ENCODE measurements at regions not wholly inside any gene's neighbourhood (a gene's known extent, or its start where the extent isn't known, plus 50 kb on each side); places are given as distances from the start of the nearest gene placed in this dataset.

DNA sequence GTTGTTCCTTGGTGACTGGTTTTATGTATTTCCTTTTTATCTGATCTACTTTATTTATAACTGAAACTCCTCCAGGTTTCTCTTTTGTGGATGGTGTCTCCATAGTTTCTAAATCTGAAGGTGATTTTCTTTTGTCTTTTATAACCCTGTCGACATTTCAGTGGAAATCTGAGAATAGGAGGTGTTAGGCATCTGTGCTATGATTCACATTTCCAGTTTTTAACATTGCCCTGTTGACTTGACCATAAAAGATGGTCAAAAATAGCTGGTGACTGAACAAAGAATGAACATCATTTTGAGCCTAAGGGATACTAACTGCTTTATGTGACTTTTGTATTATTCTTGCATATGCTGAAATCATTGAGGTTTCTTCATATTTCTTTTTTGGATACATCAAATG is 190.5 kb downstream of the PCSK1 start:
- no peak overlapping the region for H3K4me3 ChIP-seq (ENCODE audit: low read depth, low read length)
- DNase-seq (ENCODE audit: low read depth), result no peak
- TF ChIP-seq, protein P1, sequence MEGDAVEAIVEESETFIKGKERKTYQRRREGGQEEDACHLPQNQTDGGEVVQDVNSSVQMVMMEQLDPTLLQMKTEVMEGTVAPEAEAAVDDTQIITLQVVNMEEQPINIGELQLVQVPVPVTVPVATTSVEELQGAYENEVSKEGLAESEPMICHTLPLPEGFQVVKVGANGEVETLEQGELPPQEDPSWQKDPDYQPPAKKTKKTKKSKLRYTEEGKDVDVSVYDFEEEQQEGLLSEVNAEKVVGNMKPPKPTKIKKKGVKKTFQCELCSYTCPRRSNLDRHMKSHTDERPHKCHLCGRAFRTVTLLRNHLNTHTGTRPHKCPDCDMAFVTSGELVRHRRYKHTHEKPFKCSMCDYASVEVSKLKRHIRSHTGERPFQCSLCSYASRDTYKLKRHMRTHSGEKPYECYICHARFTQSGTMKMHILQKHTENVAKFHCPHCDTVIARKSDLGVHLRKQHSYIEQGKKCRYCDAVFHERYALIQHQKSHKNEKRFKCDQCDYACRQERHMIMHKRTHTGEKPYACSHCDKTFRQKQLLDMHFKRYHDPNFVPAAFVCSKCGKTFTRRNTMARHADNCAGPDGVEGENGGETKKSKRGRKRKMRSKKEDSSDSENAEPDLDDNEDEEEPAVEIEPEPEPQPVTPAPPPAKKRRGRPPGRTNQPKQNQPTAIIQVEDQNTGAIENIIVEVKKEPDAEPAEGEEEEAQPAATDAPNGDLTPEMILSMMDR (conservative IDR thresholded peaks at IDR 0.05; ENCODE audit: low read depth, low read length), result no peak

DNA sequence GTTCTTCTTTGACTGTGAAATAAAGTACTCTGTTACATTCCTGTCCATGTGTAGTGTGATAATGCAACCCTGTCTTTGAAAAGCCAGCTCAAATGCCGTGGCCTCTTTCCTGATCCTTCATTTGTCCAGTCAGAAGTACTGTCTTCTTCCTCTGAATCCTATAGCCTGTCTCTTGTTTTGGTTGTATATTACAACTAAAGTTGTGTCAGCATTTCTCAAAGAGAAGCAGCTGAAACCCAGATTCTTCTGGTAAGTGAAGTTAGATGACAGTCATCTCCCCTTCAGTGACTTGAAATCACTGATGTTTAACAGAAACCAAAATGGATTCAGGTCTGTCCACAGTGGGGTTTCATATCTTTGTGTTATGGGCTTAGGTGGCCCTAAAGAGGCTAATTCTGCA is 196.2 kb downstream of the PCSK1 start:
- TF ChIP-seq, protein P1 (conservative IDR thresholded peaks at IDR 0.05; ENCODE audit: low read depth, low read length), result no peak
- H3K4me3 ChIP-seq (ENCODE audit: low read depth, low read length), result no peak overlapping the region
- DNase-seq (ENCODE audit: low read depth), result no peak

DNA sequence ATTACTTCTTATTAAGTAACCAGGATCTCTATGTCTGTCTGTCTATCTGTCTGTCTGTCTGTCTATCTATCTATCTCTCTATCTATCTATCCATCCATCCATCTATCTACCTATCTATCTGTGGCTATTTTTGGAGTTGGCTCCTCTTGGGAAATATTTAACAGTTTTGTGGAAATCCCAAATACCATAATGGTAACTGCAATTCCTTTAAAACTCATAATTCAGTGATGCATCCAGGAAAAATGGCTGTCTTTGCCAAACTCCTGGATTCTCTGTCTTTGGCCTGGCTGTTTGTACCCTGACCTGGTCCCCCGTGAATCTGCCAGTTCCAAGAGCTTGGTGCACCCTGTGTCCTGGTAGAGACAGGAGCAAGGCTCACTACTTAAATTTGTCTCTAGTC is 197.0 kb downstream of the PCSK1 start:
- no peak overlapping the region for H3K4me3 ChIP-seq (ENCODE audit: low read depth, low read length)
- no peak for DNase-seq (ENCODE audit: low read depth)
- TF ChIP-seq, protein P1 (conservative IDR thresholded peaks at IDR 0.05; ENCODE audit: low read depth, low read length), result no peak

DNA sequence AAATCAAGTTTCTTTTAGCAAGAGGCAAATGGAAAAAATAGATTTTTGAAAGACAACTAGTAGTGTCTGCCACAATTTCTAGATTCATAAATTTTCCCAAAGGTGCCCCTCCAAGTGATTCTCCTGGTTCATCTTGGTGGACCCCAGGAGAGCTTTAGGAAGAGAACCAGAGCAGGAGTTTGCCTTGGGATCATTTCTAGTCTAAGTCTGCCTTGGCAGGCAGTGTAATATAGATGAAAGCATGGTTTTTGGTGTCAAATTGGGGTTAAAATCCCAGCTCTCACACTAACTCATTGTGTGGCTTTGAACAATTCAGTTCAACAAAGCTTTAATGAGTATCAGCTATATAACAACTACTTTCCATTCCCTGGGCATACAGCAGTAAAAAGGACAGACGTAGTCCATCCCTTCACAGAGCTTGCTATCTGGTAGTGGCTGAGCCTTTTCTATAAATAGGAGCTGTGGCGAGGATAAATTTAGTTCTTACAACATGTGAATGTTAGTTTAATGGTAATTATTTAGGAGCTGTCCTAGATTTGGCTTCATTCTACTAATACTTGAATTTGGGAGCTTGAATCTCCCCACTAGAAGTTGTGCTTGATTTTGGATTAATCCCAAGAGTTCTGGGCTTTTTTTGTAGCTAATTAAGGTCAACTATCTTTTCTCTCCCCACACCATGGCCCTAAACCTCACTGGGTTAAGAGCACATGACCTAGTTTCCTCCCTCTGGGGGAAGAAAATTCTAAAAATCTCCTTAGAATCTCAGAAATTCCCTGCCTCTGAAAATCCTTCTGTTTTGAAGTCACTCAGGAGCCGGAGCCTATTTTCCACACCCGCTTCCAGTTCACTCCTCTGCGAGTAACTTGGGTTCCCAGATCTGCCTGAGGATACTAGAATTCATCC is 197.8 kb downstream of the PCSK1 start:
- H3K4me3 ChIP-seq (ENCODE audit: low read depth, low read length), result no peak overlapping the region
- TF ChIP-seq, protein P1 (conservative IDR thresholded peaks at IDR 0.05; ENCODE audit: low read depth, low read length), result no peak
- DNase-seq (ENCODE audit: low read depth), result no peak

DNA sequence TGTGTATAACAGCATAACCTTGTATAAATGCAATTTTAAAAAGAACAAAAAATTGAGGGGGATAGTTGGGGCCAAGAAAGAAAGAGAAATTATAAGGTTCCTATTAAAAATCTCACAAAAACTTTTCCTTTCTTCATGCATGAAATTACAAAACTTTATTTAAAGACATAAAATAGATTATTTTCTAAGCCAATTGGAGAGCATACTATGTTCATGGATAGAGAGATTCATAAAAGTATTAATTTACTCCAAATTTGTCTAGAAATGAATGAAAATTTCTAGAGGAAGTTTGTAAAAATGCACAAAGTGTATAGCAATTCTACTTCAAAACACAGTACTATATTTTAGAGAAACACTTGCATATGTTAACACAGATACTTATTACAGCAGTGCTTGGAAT is 200.4 kb downstream of the PCSK1 start:
- no peak for DNase-seq (ENCODE audit: low read depth)
- TF ChIP-seq, protein P1 (conservative IDR thresholded peaks at IDR 0.05; ENCODE audit: low read depth, low read length), result no peak

DNA sequence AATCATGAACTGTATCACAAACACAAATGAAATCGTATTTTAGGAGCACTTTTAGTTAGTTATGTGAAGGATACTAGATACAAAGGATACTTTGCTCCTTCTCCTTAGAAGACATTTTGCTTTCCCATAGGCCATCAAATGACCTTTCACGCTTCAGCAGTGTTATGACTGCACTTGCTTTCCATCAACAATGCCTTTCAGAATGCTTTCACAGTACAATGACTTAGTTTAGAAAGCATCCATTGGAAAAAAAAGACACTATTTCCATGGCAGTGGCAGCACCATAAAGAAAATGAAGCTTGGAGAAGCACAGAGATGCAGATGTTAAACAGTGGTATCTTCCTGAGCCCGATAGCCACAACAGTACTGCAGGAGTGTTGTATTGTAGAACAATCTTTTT is 203.9 kb downstream of the PCSK1 start:
- no peak for DNase-seq (ENCODE audit: low read depth)
- TF ChIP-seq, protein P1 (conservative IDR thresholded peaks at IDR 0.05; ENCODE audit: low read depth, low read length), result no peak
- H3K4me3 ChIP-seq (ENCODE audit: low read depth, low read length), result no peak overlapping the region

More for the DNA sequence above, 200.4 kb downstream of the PCSK1 start:
- no peak overlapping the region for H3K4me3 ChIP-seq (ENCODE audit: low read depth, low read length)

DNA sequence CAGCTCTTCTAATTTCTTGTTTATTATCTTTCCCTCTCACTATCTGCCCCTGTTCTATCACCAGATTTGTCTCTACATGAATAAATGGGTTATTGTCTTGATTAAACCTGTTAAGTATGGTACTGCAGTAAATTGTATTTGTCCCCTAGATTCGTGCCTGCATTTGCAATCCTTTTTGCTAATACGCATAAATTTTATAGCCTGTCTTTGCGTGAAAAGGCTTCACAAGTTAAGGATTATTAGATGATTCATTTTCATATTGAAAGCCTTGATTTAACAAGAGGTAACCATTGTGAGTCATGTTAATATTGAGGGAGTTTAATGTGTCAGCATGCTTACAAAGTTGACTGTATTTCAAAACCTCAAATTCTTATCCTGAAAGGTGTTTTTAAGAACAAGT is 204.6 kb downstream of the PCSK1 start:
- TF ChIP-seq, protein P1 (conservative IDR thresholded peaks at IDR 0.05; ENCODE audit: low read depth, low read length), result no peak
- H3K4me3 ChIP-seq (ENCODE audit: low read depth, low read length), result no peak overlapping the region
- no peak for DNase-seq (ENCODE audit: low read depth)

Data from epithelial cell of proximal tubule (primary cell).